Peyer's patch (tissue), 4 donors: ENCODE measurements at regions not wholly inside any gene's neighbourhood (a gene's known extent, or its start where the extent isn't known, plus 50 kb on each side); places are given as distances from the start of the nearest gene placed in this dataset.

Source experiments
- CTCF ChIP-seq, 6 experiments: fragments of 450-650 bp in 4 of 6; fragments of 200-600 bp in 2 of 6; sonication (generic) in 1 of 6; IDR thresholded peaks; one replicate each; pipeline ENCODE4 v1.5.1; 2017 to 2019; ENCODE audit warnings: antibody characterized with exemption in 6 of 6, mild to moderate bottlenecking in 3 of 6, moderate library complexity in 1 of 6
- POLR2A ChIP-seq, 2 donors: fragments of 450-650 bp; IDR thresholded peaks; one replicate each; pipeline ENCODE4 v1.5.1; 2017; ENCODE audit warnings: antibody characterized with exemption in 2 of 2, mild to moderate bottlenecking in 2 of 2, moderate library complexity in 2 of 2

- TF ChIP-seq CTCF (IDR thresholded peaks at IDR 0.05) (no peak), POLR2A (IDR thresholded peaks at IDR 0.05) (no peak)
Observed at GRCh38 chr4:153976954-153977353, 188.1 kb upstream of the SFRP2 start.
